ENCODE measurements at regions not wholly inside any gene's neighbourhood (a gene's known extent, or its start where the extent isn't known, plus 50 kb on each side); places are given as distances from the start of the nearest gene placed in this dataset.

- TF ChIP-seq POLR2A (IDR thresholded peaks at IDR 0.05) (no peak), CTCF (IDR thresholded peaks at IDR 0.05) (no peak), EP300 (IDR thresholded peaks at IDR 0.05) (no peak), POLR2AphosphoS5 (IDR thresholded peaks at IDR 0.05) (no peak)
Observed at GRCh38 chr6:165808021-165808420, 145.0 kb upstream of the PDE10A start.
